GM10266 (cell line): ENCODE measurements at regions not wholly inside any gene's neighbourhood (a gene's known extent, or its start where the extent isn't known, plus 50 kb on each side); places are given as distances from the start of the nearest gene placed in this dataset.
"Not testable (repeated sequence)": the region's sequence is repeated elsewhere in the genome, so short reads cannot be mapped to it uniquely, and the experiment has no call there.

ENCODE experiments used
- DNase-seq: peaks from one replicate; pipeline ENCODE4 v3.0.0; 2012; ENCODE audit errors: extremely low spot score
- CTCF ChIP-seq: IDR thresholded peaks from 2 replicates; pipeline ENCODE4 v1.5.1; 2012; ENCODE audit warnings: mild to moderate bottlenecking, low read depth; ENCODE audit not compliant: control insufficient read depth, insufficient read depth; ENCODE audit errors: missing control alignments

DNA sequence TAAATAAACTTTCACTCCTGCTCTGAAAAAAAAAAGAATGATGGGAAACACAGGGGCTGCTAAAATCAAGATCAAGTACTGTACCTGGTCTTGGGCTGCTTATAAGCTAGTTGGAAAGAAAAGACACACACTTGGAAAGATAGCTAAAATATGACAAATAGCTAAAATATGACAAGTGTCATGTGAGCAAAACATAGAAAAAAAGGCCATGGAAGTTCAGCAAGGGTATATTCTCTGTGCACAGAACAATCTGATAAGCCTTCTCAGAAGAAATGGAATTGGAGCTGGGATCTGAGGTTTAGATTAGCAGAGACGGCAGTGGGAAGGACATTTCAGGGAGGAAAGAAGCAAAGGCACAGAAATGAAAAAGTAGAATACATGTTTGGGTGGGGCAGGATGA, 126.2 kb upstream of the PMCH start:
- no peak for DNase-seq
- TF ChIP-seq CTCF, result no peak

DNA sequence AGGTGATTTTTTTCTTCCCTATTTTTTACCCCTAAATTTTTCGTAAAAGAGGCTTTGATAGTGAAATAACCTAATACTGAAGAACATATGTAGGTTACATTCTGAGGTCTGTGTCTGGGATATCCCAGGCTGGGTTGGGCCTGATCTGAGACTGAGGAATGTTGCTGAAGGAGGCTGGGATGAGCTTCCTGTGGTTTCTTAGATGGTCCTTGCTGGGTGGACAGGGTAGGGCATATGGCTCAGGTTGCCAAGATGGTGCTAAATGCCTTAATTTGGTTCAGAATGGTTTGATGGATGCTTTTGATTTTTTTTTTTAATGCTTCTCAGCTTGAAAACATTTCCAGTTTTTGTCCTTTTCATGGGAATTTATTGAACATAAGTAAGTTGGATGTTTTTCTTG, 124.6 kb upstream of the PMCH start:
- TF ChIP-seq CTCF, result no peak

GRCh38 chr12:102321305-102322082, 123.9 kb upstream of the PMCH start:
- no peak for DNase-seq

More for the DNA sequence above, 124.6 kb upstream of the PMCH start:
- DNase-seq, result no peak

GRCh38 chr12:102317155-102317554, 119.5 kb upstream of the PMCH start:
- no peak for DNase-seq

More at GRCh38 chr12:102321305-102322082, 123.9 kb upstream of the PMCH start:
- TF ChIP-seq CTCF, result no peak

GRCh38 chr12:102316723-102317122, 119.1 kb upstream of the PMCH start:
- no peak for DNase-seq
- TF ChIP-seq CTCF, result no peak

More at GRCh38 chr12:102317155-102317554, 119.5 kb upstream of the PMCH start:
- no peak for TF ChIP-seq CTCF

GRCh38 chr12:102314821-102315220, 117.2 kb upstream of the PMCH start:
- no peak for DNase-seq
- no peak for TF ChIP-seq CTCF

DNA sequence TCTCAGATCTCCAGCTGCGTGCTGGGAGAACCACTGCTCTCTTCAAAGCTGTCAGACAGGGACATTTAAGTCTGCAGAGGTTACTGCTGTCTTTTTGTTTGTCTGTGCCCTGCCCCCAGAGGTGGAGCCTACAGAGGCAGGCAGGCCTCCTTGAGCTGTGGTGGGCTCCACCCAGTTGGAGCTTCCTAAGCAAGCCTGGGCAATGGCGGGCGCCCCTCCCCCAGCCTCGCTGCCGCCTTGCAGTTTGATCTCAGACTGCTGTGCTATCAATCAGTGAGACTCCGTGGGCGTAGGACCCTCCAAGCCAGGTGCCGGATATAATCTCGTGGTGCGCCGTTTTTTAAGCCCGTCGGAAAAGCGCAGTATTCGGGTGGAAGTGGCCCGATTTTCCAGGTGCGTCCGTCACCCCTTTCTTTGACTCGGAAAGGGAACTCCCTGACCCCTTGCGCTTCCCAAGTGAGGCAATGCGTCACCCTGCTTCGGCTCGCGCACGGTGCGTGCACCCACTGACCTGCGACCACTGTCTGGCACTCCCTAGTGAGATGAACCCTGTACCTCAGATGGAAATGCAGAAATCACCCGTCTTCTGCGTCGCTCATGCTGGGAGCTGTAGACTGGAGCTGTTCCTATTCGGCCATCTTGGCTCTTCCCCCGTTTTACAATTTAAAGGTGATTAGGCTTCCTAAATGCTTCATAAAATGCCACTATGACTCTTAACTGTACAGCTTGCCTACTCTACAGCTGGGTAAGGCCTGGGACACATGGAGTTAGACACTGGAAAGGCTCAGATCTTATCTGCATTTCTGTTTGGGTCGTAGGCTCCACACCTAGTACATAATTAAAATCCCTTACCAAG, 115.7 kb upstream of the PMCH start:
- not testable (repeated sequence) for DNase-seq
